Cerebellar nuclear complex (tissue), 1 donor: ENCODE measurements at regions not wholly inside any gene's neighbourhood (a gene's known extent, or its start where the extent isn't known, plus 50 kb on each side); places are given as distances from the start of the nearest gene placed in this dataset.
"Not testable (repeated sequence)": the region's sequence is repeated elsewhere in the genome, so short reads cannot be mapped to it uniquely, and the experiment has no call there.

ENCODE experiments used
- DNase-seq, 2 experiments: peaks; one replicate each; lab custom pipeline; 2025; lab: John Stamatoyannopoulos, UW

GRCh38 chr6:120355822-120356221, 978.5 kb downstream of the TBC1D32 start:
- DNase-seq: no peak

- DNase-seq: no peak
Measured at GRCh38 chr6:120354452-120355098, 979.7 kb downstream of the TBC1D32 start.

GRCh38 chr6:120352491-120352890, 981.8 kb downstream of the TBC1D32 start:
- DNase-seq: no peak

- DNase-seq: no peak
Measured at GRCh38 chr6:120348926-120349325, 985.4 kb downstream of the TBC1D32 start.

- no peak for DNase-seq
Measured at GRCh38 chr6:120328521-120328920, 979.0 kb upstream of the MAN1A1 start.

- DNase-seq: no peak
Measured at GRCh38 chr6:120320481-120321162, 971.1 kb upstream of the MAN1A1 start.

GRCh38 chr6:120304223-120304622, 954.7 kb upstream of the MAN1A1 start:
- DNase-seq: no peak

GRCh38 chr6:120303527-120303926, 954.0 kb upstream of the MAN1A1 start:
- DNase-seq: no peak

- DNase-seq: no peak
Measured at GRCh38 chr6:120302041-120302440, 952.5 kb upstream of the MAN1A1 start.

GRCh38 chr6:120290964-120291363, 941.4 kb upstream of the MAN1A1 start:
- no peak for DNase-seq

GRCh38 chr6:120282005-120282404, 932.4 kb upstream of the MAN1A1 start:
- no peak for DNase-seq

GRCh38 chr6:120279466-120280167, 930.1 kb upstream of the MAN1A1 start:
- DNase-seq: no peak

- no peak for DNase-seq
Measured at GRCh38 chr6:120278689-120279396, 929.3 kb upstream of the MAN1A1 start.

GRCh38 chr6:120274547-120274946, 925.0 kb upstream of the MAN1A1 start:
- DNase-seq: no peak

GRCh38 chr6:120273411-120273810, 923.9 kb upstream of the MAN1A1 start:
- no peak for DNase-seq

- DNase-seq: no peak
Measured at GRCh38 chr6:120272038-120272437, 922.5 kb upstream of the MAN1A1 start.

- DNase-seq: not testable (repeated sequence)
Measured at GRCh38 chr6:120268256-120268655, 918.7 kb upstream of the MAN1A1 start.

GRCh38 chr6:120262354-120262753, 912.8 kb upstream of the MAN1A1 start:
- DNase-seq: no peak

- no peak for DNase-seq
Measured at GRCh38 chr6:120260636-120261035, 911.1 kb upstream of the MAN1A1 start.

GRCh38 chr6:120254651-120255050, 905.1 kb upstream of the MAN1A1 start:
- DNase-seq: no peak

- no peak for DNase-seq
Measured at GRCh38 chr6:120248451-120248850, 898.9 kb upstream of the MAN1A1 start.

GRCh38 chr6:120237221-120237620, 887.7 kb upstream of the MAN1A1 start:
- DNase-seq: no peak

GRCh38 chr6:120230008-120230407, 880.4 kb upstream of the MAN1A1 start:
- DNase-seq: no peak
